ENCODE measurements at regions not wholly inside any gene's neighbourhood (a gene's known extent, or its start where the extent isn't known, plus 50 kb on each side); places are given as distances from the start of the nearest gene placed in this dataset.
"Not testable (repeated sequence)": the region's sequence is repeated elsewhere in the genome, so short reads cannot be mapped to it uniquely, and the experiment has no call there.

DNA sequence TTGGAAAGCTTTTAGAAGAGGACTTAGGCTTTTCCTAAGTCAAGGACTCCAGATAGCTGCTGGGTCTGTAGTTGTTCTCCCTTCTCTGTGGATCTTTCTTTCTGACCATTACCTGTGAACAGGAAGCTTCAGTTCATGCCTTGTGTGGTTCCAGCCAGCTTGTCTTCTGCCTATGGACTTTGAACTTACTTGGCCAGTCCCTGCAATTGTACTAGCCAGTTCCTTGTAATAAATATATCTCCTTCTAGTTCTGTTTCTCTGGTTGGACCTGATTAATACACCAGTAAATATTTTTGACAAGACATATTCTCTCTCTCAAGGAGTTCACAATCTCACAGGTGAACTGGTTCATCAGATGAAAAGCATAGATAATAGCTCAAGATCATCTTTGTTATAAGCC lies 341.3 kb upstream of the DPPA4 start:
- no peak for DNase-seq

DNA sequence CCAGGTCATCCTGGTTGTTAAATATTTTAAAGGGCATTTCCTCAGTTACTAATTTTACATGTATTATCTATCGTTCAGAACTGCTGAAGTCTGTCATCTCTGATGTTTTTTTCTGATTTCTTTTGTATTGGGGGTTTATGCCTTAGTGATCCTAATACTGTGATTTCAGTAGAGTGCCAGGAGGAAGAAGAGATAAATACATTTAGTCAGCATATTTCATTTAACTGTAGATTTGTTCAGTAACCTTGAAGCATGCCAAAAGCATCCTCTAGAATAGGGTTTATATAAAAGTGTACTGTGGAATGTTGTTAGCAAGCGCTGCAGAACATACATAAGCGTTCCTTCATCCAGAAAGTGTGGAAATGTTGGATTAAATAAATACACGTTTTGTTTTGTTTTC lies 342.3 kb upstream of the DPPA4 start:
- DNase-seq = no peak

- no peak for DNase-seq
Measured at GRCh38 chr3:109683746-109684145, 346.4 kb upstream of the DPPA4 start.

GRCh38 chr3:109685084-109686079 lies 348.0 kb upstream of the DPPA4 start:
- DNase-seq = peak; percentile 1

- no peak for DNase-seq
Measured at GRCh38 chr3:109687626-109688025, 350.3 kb upstream of the DPPA4 start.

DNA sequence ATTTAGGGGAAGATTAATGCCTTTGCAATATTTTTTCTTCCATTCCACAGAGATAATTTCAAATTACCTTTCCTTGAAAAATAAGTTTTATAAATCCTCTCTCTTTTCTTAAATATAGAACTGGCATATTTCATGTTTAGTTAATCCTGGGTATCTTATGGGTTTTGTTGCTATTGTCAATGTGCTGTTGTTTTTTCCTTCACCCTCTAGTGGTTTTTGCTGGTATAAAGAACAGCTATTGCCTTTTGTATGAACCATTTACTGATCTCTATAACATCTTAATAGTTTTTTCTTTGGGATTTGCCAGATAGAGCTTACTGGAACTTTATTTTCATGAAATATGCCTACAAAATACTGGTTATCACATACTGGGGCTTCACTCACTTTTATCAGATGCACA lies 359.6 kb upstream of the DPPA4 start:
- DNase-seq = no peak

DNA sequence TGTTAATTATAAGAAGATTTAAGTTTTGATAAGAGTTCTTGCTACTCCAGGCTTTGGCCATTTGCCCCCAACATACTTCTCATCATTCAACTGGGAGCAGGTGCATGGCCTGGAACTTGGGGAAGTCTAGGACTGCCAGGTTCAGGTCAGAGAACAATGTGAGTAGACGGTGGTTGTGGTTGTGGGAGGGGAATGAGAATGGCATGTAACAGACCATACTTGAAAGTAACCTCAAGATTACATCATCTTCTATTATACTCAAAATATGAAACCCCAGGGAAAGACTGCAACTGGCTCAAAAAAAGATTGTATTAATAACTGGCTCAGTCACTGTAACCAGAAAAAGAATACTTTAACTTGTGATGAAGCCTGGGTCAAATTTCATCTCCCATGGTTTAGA lies 364.9 kb upstream of the DPPA4 start:
- DNase-seq = peak; percentile 31

DNA sequence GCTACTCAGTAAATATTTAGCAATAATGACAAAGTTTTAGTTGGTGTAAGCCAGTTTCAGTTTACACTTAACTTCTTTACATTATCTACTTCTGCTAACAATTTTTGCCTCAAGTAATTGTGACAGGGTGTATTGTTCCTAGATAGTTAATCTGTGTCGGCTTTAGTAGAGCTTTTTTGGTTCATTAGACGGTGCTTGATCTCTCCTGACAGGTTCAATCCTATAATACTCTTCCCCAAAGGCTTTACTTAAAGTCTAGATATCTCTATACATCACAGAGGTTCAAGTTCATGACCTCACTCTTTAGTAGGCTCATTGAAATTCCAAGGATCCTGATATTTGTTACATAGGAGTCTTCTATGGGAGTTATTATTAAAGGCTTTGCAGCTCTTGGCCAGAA lies 365.6 kb upstream of the DPPA4 start:
- DNase-seq = no peak

DNA sequence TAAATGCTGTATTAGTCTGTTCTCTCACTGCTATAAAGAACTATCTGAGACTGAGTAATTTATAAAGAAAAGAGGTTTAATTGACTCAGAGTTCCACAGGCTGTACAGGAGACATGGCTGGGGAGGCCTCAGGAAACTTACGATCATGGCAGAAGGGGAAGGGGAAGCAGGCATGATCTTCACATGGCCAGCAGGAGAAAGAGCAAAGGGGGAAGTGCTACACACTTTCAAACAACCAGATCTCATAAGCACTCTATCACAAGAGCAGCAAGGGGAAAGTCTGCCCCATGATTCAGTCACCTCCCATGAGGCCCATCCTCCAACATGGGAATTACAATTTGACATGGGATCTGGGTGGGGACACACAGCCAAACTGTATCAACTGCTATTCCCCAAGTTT lies 367.8 kb upstream of the DPPA4 start:
- DNase-seq = not testable (repeated sequence)

DNA sequence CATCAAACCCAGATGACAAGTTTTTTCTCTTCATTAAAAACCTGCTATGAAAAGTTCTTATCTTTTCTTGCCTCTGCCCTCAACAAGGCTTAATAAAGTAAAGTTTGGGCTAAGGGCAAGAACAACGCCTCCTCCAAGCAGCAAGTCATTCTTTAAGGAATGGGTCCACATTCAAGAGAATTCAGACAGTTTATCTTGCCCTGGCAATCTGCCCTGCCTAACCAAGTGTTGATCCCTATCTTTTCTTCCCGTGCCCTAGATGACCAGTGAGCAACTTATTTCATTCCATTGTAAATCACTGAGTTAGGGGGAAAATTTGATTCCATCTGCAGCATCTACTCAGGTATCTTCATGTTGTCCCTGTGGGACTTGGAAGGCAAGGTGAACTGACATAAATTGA lies 370.3 kb upstream of the DPPA4 start:
- DNase-seq = no peak

DNA sequence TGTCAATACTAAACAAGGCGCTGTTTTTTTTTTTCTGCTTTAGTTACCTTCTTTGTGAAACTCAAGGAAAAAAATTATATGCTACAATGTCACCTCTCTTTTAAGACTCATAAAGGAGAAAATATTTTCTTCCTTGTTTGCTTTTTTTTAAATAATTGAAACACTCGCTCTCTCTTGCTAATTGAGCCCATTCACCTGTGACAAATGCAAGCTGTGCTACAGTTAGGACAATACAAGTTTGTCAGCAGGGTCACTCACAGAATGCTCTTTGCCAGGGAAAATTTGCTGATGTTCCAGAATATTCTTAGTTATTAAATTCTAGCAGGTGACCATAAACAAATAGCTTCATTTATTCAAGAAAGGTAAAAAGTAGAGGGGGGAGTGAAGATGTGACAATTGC lies 375.9 kb upstream of the DPPA4 start:
- DNase-seq = no peak

DNA sequence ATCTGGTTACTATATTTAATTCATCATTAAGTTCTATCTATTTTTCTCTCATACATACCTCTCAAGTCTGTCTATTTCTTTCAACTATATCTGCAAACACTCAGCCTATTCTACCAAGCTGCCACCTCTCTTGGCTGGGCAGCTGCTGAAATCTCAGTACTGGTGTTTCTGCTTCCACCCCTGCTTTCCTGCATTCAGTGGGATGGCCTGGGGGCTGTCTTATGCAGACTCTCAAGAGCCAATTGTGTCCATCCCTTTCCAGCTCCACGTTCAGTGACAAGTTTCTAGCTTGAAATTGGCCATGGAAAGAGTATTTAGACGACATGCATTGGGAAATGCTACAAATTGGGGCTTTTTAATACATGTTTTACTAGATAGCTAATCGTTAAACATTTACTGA lies 378.4 kb upstream of the DPPA4 start:
- no peak for DNase-seq

- no peak for DNase-seq
Measured at GRCh38 chr3:109718850-109719249, 381.5 kb upstream of the DPPA4 start.

GRCh38 chr3:109728861-109729494 lies 391.6 kb upstream of the DPPA4 start:
- DNase-seq = no peak

DNA sequence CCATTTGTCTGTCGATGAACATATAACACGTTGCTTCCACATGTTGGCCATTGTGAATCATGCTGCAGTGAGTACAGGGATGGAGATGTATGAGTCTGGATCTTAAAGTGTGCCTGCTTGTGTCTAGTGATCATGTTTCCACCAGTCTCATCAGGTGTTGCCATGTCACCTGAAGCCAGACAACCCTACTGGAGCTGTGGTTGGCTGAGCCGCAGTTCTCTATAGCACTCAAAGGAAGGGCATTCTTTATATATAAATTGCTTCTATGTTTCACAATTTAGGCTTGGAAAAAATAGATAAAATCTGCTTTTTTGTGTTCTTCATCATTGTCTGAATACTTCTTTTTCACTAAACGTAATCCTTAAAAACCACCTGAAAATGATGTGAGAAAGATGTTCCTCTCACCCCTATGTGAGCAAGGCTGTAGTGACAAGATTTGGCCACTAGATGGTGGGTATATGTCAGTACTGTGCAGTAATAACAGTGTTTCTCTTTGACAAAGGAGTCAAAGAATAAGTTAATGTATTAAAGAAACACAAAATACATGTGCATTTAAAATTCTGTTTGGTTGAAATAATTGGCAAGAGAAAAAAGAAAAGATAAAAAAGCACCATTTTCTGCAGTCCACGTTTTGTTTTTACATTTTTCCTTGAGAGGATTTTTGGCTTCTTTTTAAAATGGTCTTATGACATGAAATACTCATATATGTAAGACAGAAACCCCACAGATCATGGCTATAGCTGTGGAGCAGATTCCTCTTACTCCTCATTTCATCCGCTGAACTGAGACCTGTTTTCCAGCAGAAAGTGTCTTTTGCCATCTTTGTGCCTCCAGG lies 394.5 kb upstream of the DPPA4 start:
- DNase-seq = peak; percentile 74

DNA sequence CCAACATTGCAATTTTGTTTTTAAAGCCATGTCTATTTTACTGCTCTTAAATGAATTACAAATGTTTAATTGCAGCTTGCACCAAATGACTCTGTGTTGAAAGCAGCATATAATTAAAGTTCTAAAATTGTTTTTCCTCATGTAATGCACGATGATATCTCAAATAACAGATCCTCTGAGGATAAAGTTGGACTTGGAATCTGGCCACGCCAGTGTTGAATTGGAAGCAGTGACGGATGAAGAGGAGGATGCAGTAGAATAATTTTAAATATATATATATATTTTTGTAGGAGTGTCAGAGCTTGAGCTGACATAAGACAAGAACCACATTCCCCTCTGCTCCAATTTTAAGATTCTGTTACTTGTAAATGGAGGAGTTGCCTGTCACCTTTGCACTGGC lies 406.6 kb upstream of the DPPA4 start:
- no peak for DNase-seq

DNA sequence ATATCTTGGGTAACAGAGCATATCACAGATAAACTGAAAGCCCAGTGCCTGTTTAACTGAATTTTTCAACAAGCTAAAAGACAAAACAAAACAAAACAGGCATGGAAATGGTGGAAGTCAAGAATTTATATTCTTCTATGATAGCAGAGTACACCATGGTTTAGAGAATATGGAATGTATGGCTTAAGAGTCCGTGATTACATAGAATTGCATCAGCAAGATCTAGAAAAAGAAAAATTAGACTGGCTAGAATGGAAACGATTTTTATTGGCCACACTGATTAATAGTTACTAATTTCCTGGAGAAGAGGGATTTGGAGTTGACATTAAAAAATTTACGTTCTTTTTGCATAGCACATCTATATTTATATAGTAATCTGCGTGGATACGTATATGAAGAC lies 435.2 kb upstream of the DPPA4 start:
- no peak for DNase-seq

GRCh38 chr3:109774108-109774507 lies 436.8 kb upstream of the DPPA4 start:
- no peak for DNase-seq

DNA sequence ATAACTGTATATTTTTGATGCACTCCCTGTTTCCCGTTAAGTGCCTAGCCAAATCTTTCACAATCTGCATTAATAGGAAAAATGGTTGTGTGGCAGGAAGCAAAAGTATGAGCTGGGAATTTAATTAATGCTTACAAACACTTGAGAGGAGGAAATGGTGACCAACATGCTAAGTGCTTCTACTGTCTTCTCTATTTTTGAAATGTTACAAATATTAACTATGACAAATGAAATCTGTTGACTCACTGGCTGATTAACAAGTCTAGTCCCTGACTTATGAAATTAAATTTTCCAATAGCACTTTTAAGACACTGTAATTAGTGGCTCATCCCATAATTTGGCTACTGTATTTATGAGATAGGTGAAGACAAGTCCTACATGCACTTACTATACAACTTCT lies 446.9 kb upstream of the DPPA4 start:
- DNase-seq = no peak

DNA sequence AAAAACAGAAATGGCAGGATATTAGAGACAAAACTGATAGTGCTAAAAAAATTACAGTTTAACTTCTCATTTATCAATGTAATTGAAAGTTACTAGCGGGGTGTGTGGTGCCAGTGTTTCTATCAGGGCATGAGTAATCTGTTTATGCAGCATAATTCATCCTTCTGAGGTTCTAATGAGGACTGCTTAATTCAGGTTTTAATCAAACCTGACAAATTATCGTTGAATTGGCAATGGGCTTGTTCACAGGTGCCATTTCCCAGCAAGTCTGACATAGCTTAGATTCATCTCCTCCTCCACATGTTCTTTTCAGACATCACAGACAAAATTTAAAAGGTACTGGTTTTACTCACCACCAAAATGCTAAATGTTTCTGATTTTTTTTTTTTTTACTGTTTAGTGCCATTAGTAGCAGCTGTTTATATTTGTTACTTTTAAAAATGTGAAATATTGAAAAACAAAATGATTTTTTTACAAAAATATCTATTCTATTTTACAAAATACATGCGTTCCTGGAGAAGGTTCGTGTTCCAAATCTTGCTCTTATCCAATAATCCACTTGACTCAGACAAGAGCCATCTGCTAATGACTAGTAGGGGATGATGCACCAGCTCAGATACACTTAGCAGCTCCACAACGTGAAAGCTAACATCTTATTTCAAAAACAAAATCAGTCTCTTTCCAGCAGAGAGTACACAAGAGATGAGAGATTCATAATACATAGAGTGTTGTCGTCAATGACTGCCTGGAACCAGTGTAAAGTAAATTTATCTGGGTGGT lies 447.7 kb upstream of the DPPA4 start:
- no peak for DNase-seq

DNA sequence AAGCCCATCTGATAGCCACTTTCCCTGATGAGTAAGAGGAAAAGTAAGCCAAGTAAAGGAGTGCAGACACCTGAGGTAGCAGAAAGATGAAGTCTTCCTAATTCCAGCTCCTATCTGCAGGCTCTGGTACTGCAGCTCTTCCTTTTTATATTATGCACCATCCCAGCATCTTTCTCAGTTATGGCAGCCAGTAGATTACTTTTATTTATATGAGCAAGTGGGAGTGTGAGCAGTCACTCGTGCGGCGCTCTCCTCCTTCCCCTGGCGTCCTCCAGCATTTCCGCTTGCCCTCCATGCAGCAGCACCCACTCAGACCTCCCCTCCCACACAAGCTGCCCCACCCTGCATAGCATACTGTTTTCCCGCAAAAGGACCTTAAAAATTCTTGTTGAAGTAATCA lies 465.9 kb upstream of the DPPA4 start:
- peak; percentile 18 for DNase-seq

GRCh38 chr3:109804697-109805096 lies 467.4 kb upstream of the DPPA4 start:
- no peak for DNase-seq

DNA sequence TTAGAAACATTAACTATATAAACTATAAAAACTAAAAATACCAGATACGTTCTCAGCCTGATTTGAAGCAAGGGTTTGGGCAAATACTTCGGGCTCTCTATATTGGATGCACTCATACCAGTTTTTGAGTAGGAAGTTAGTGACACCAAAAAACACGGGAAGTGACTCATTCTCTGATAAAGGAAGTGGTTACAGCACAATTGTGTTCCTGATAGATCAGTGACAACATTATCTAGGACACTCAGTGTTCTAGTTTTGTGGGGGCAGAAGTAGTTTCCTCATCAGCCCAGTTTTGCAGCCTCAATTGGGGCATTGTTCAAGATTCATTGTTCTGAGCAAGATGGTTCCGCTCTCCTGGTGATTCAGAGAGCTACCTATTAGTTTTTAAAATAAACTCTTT lies 469.6 kb upstream of the DPPA4 start:
- peak; percentile 92 for DNase-seq
